HUES64 (cell line): ENCODE measurements at regions not wholly inside any gene's neighbourhood (a gene's known extent, or its start where the extent isn't known, plus 50 kb on each side); places are given as distances from the start of the nearest gene placed in this dataset.

ENCODE experiments used
- H3K27ac ChIP-seq: 2 replicates; pipeline ENCODE4 v1.7.0; 2013; ENCODE audit warnings: low read depth, low read length, inconsistent platforms
- H3K27me3 ChIP-seq: 2 replicates; pipeline ENCODE4 v1.6.1; 2013; ENCODE audit warnings: mild to moderate bottlenecking, low read length; ENCODE audit not compliant: insufficient read depth
- H3K36me3 ChIP-seq: 2 replicates; pipeline ENCODE4 v1.6.1; 2013; ENCODE audit warnings: mild to moderate bottlenecking, low read length; ENCODE audit not compliant: insufficient read depth
- H3K4me1 ChIP-seq: 2 replicates; pipeline ENCODE4 v1.6.1; 2013; ENCODE audit warnings: mild to moderate bottlenecking, low read length, moderate library complexity; ENCODE audit not compliant: insufficient read depth
- H3K4me3 ChIP-seq: 2 replicates; pipeline ENCODE4 v1.5.1; 2013; ENCODE audit warnings: mild to moderate bottlenecking, low read length, moderate library complexity
- H3K9ac ChIP-seq: 2 replicates; pipeline ENCODE4 v1.6.1; 2013; ENCODE audit warnings: mild to moderate bottlenecking, low read depth, low read length
- H3K9me3 ChIP-seq: 2 replicates; pipeline ENCODE4 v1.6.1; 2013; ENCODE audit warnings: low read depth, low read length; ENCODE audit not compliant: insufficient read depth
- WGBS: fragments of 150-250, 120-280 bp; methylation state at CpG from one replicate; pipeline ENCODE4 v1.1.7; 2013; ENCODE audit warnings: missing lambda C conversion rate; 5-methylcytosine and 5-hydroxymethylcytosine counted together

DNA sequence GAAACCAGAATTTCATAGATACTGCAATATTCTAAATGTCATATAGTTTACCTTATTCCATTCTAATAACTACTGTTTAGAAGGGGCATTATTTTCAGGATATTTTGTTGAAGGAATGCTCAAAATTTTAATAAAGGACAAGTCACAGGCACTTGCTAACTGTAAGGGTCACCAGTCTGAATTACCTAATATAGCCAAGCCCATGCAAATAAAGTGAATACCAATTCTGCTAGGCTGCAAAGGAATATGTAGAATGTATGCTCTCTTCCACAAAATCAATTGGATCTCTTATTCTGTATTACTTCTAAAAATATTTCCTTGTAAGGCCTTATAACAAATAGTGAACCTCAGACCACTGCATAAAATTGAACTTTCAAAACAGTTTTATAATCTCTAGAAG, 52.3 kb upstream of the FAT4 start:
- H3K9ac ChIP-seq, result no peak overlapping the region
- H3K9me3 ChIP-seq, result no peaks in the 10 kb centered on the region
- H3K27me3 ChIP-seq, result no peaks in the 10 kb centered on the region
- peaks cover 7% of the 10 kb centered on the region for H3K4me1 ChIP-seq
- no peaks in the 10 kb centered on the region for H3K36me3 ChIP-seq
- H3K27ac ChIP-seq, result no peak overlapping the region
- no peak overlapping the region for H3K4me3 ChIP-seq

DNA sequence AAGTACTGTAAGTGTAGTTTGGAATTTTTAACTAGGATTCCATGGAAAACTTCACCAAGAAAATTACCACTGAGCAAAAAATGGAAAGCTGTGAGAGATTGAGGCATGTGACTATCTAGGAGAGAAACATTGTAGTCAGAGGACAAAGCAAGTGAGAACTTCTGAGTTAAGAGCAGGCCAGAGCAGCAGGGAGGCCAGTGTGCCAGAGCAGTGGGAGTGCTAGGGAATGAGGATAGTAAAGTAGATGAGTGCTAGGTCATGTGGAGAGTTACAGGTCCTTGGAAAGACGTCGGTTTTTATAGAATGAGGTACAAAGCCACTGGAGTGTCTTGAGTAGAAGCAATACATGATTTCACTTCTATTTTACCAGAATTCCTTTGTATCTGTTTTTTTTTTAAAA, 52.7 kb upstream of the FAT4 start:
- no peak overlapping the region for H3K27ac ChIP-seq
- no peaks in the 10 kb centered on the region for H3K27me3 ChIP-seq
- 46% methylated on average over 2 of the region's 2 CpGs for WGBS
- peaks cover 3% of the 10 kb centered on the region; the same call in 1 of the 2 replicates for H3K4me1 ChIP-seq
- H3K36me3 ChIP-seq, result no peaks in the 10 kb centered on the region
- no peak overlapping the region for H3K9ac ChIP-seq
- no peak overlapping the region for H3K4me3 ChIP-seq
- no peaks in the 10 kb centered on the region for H3K9me3 ChIP-seq

GRCh38 chr4:125254106-125254505, 60.6 kb upstream of the FAT4 start:
- Histone ChIP-seq H3K36me3 (no peaks in the 10 kb centered on the region), H3K27ac (no peak overlapping the region), H3K4me3 (no peak overlapping the region), H3K27me3 (no peaks in the 10 kb centered on the region), H3K4me1 (no peaks in the 10 kb centered on the region), H3K9ac (no peak overlapping the region), H3K9me3 (no peaks in the 10 kb centered on the region)
- WGBS, result 100% methylated on average over 1 of the region's 1 CpG

DNA sequence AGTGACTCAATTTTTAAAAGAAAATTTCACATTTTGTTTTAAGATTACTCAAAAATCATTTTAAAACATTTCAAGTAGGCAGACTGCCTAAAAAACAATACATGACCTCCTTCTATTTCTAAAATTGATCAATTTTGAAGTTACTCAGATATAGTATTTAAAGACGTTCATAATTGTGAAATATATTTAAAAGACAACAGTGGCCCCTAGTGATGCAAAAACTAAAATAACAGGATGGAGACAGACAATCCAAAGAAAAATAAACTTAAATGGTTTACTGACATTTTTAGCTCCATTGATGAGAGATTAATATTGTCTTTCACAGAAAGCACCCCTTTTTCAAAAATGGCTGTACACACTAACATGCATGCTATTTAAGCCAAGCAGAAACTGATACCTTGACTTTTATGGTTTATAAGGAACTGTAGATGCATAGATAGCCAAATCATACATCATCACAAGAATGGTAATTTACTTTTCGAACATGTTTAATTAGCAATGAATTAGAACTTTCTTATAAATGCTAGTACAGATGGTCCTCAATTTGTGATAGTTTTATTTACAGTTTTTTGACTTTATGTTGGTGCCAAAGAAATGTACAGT, 69.8 kb upstream of the FAT4 start:
- no peaks in the 10 kb centered on the region for H3K27me3 ChIP-seq
- H3K4me3 ChIP-seq, result no peak overlapping the region
- no peaks in the 10 kb centered on the region for H3K9me3 ChIP-seq
- no peak overlapping the region for H3K9ac ChIP-seq
- no peaks in the 10 kb centered on the region for H3K36me3 ChIP-seq
- WGBS, result no CpG with 5 or more reads among the region's 2 CpGs
- H3K27ac ChIP-seq, result no peak overlapping the region
- H3K4me1 ChIP-seq, result no peaks in the 10 kb centered on the region

DNA sequence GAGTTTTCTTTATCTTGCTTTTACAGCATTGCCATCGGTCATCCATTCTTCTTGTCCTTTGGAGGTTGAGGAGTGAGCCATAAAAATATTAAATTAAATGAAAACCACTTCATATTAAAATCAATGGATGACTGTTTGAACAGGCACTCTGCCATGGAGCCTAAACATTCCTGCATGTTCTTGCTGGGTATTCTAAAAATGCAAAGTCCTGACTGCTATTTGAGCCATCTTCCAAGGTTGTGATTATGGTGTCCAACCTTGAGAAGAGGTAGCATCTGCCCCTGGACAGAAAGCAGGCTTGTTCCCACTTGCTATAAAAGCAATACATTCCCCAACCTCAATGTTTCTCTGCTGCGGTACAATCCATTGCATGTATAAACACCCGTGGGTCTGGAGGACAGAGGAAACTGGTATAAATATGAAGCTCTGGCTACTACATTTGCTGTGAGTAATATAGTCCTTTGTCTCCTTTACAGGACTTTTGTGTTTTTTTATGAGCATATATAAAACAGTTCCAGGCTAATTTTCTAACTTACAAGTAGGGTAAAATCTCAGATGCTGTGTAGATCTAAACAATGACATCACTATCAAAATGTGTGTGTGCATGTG, 70.9 kb upstream of the FAT4 start:
- no peak overlapping the region for H3K9ac ChIP-seq
- H3K4me1 ChIP-seq, result no peaks in the 10 kb centered on the region
- H3K9me3 ChIP-seq, result no peaks in the 10 kb centered on the region
- no peak overlapping the region for H3K4me3 ChIP-seq
- 83% methylated on average over 2 of the region's 3 CpGs for WGBS
- no peak overlapping the region for H3K27ac ChIP-seq
- no peaks in the 10 kb centered on the region for H3K27me3 ChIP-seq
- H3K36me3 ChIP-seq, result no peaks in the 10 kb centered on the region

GRCh38 chr4:125235971-125236370, 78.8 kb upstream of the FAT4 start:
- Histone ChIP-seq H3K9ac (no peak overlapping the region), H3K27me3 (no peaks in the 10 kb centered on the region), H3K4me3 (no peak overlapping the region), H3K4me1 (peaks cover 3% of the 10 kb centered on the region; the same call in 1 of the 2 replicates), H3K36me3 (no peaks in the 10 kb centered on the region), H3K9me3 (no peaks in the 10 kb centered on the region), H3K27ac (no peak overlapping the region)
- WGBS, result 64% methylated on average over 2 of the region's 4 CpGs

GRCh38 chr4:125231661-125232060, 83.1 kb upstream of the FAT4 start:
- Histone ChIP-seq H3K9ac (no peak overlapping the region), H3K27me3 (no peaks in the 10 kb centered on the region), H3K36me3 (no peaks in the 10 kb centered on the region), H3K9me3 (no peaks in the 10 kb centered on the region), H3K27ac (no peak overlapping the region), H3K4me1 (peaks cover 6% of the 10 kb centered on the region; the same call in 1 of the 2 replicates), H3K4me3 (no peak overlapping the region)
- whole genome bisulfite sequencing, result 89% methylated on average over 1 of the region's 1 CpG

DNA sequence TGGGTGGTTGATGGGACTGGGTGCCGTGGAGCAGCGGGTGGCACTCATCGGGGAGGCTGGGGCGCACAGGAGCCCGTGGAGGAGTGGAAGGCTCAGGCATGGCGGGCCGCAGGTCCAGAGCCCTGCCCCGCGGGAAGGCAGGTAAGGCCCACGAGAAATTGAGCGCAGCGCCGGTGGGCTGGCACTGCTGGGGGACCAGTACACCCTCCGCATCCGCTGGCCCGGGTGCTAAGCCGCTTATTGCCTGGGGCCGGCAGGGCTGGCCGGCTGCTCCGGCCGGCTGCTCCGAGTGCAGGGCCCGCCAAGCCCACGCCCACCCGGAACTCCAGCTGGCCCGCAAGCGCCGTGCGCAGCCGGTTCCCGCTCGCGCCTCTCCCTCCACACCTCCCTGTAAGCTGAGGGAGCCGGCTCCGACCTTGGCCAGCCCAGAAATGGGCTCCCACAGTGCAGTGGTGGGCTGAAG, 85.1 kb upstream of the FAT4 start:
- no peak overlapping the region for H3K4me3 ChIP-seq
- H3K9me3 ChIP-seq, result no peaks in the 10 kb centered on the region
- H3K4me1 ChIP-seq, result 0 out of 2 replicates have a peak, but pooled peaks cover 2% of the 10 kb centered on the region
- 96% methylated on average over 35 of the region's 35 CpGs for WGBS
- H3K27me3 ChIP-seq, result no peaks in the 10 kb centered on the region
- no peaks in the 10 kb centered on the region for H3K36me3 ChIP-seq
- no peak overlapping the region for H3K27ac ChIP-seq
- no peak overlapping the region for H3K9ac ChIP-seq

- Histone ChIP-seq H3K9me3 (peaks cover 4% of the 10 kb centered on the region), H3K27me3 (no peaks in the 10 kb centered on the region), H3K4me1 (0 out of 2 replicates have a peak, but pooled peaks cover 2% of the 10 kb centered on the region), H3K4me3 (no peak overlapping the region), H3K36me3 (no peaks in the 10 kb centered on the region), H3K27ac (no peak overlapping the region), H3K9ac (no peak overlapping the region)
- WGBS, result 100% methylated on average over 2 of the region's 2 CpGs
These were observed 88.9 kb upstream of the FAT4 start for GRCh38 chr4:125225806-125226205.

DNA sequence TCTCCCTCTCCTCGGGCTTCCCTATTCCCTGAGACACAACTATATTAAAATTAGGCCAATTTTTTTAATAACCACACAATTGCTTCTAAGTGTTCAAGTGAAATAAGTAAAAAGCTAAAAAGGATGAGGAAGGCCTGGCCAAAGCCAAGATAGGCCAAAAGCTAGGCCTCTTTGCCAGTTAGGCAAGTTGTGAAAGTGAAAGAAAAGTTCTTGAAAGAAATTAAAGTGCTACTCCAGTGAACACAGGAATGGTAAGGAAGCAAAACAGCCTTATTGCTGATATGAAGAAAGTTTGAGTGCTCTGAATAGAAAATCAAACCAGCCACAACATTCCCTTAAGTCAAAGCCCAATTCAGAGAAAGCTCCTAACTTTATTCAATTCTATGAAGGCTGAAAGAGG, 114.2 kb upstream of the FAT4 start:
- no peak overlapping the region for H3K4me3 ChIP-seq
- H3K9me3 ChIP-seq, result no peaks in the 10 kb centered on the region
- no peak overlapping the region for H3K9ac ChIP-seq
- H3K27ac ChIP-seq, result no peak overlapping the region
- H3K27me3 ChIP-seq, result no peaks in the 10 kb centered on the region
- H3K36me3 ChIP-seq, result no peaks in the 10 kb centered on the region
- WGBS, result 100% methylated on average over 1 of the region's 1 CpG
- H3K4me1 ChIP-seq, result no peaks in the 10 kb centered on the region

DNA sequence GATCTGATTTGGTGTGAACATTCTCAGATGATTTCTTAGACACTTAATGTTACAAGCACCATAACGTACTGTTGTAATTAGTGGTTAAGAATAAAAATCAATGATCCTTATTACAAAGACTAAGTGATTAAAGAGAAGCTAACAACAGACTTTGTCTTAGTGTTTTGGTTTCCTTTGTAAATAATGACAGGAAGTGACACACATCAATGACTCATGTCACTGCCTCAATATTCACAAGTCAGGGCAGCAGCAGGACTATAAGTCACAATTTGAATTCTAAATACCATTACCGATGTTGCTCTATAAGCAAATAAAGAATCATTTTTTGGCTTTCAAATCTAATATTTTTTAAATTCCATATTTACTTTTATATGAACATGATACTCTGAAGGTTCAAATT, 115.8 kb upstream of the FAT4 start:
- H3K9me3 ChIP-seq, result no peaks in the 10 kb centered on the region
- no peaks in the 10 kb centered on the region for H3K36me3 ChIP-seq
- H3K27ac ChIP-seq, result no peak overlapping the region
- WGBS, result 100% methylated on average over 1 of the region's 2 CpGs
- no peak overlapping the region for H3K9ac ChIP-seq
- no peaks in the 10 kb centered on the region for H3K27me3 ChIP-seq
- no peak overlapping the region for H3K4me3 ChIP-seq
- H3K4me1 ChIP-seq, result no peaks in the 10 kb centered on the region
